GM21515 (cell line): ENCODE measurements at regions not wholly inside any gene's neighbourhood (a gene's known extent, or its start where the extent isn't known, plus 50 kb on each side); places are given as distances from the start of the nearest gene placed in this dataset.

Source experiments
- ATAC-seq: cut with Tn5 transposase; IDR thresholded peaks from one replicate; pipeline ENCODE4 v1.9.1; 2021; ENCODE audit not compliant: unreplicated experiment

GRCh38 chr6:135791441-135791840 lies 60.1 kb upstream of the PDE7B start:
- ATAC-seq = no peak

- ATAC-seq = no peak
Observed at GRCh38 chr6:135796643-135797305, 54.7 kb upstream of the PDE7B start.

GRCh38 chr6:135797361-135797760 lies 54.1 kb upstream of the PDE7B start:
- ATAC-seq = no peak

GRCh38 chr6:135798751-135799515 lies 52.6 kb upstream of the PDE7B start:
- no peak for ATAC-seq
